ENCODE measurements at regions not wholly inside any gene's neighbourhood (a gene's known extent, or its start where the extent isn't known, plus 50 kb on each side); places are given as distances from the start of the nearest gene placed in this dataset.

GRCh38 chr7:41504214-41504980 is 198.5 kb downstream of the INHBA start:
- no peaks in the 10 kb centered on the region for H3K4me1 ChIP-seq (ENCODE audit: control insufficient read depth, insufficient read depth, low read length)
- no peak overlapping the region for H3K27ac ChIP-seq (ENCODE audit: low read depth, low read length)

GRCh38 chr7:41503438-41503837 is 199.5 kb downstream of the INHBA start:
- Histone ChIP-seq H3K4me3 (ENCODE audit: low read length) (no peak overlapping the region), H3K9ac (ENCODE audit: low read length) (no peak overlapping the region)

More at GRCh38 chr7:41504214-41504980, 198.5 kb downstream of the INHBA start:
- Histone ChIP-seq H3K4me3 (ENCODE audit: low read length) (no peak overlapping the region), H3K9ac (ENCODE audit: low read length) (no peak overlapping the region), H3K36me3 (ENCODE audit: control insufficient read depth, insufficient read depth, low read length) (no peaks in the 10 kb centered on the region), H3K27me3 (ENCODE audit: control insufficient read depth, insufficient read depth, low read length) (no peaks in the 10 kb centered on the region)

GRCh38 chr7:41501466-41501865 is 201.4 kb downstream of the INHBA start:
- no peaks in the 10 kb centered on the region for H3K36me3 ChIP-seq (ENCODE audit: control insufficient read depth, insufficient read depth, low read length)
- no peak overlapping the region for H3K9ac ChIP-seq (ENCODE audit: low read length)
- no peaks in the 10 kb centered on the region for H3K27me3 ChIP-seq (ENCODE audit: control insufficient read depth, insufficient read depth, low read length)
- no peaks in the 10 kb centered on the region for H3K4me1 ChIP-seq (ENCODE audit: control insufficient read depth, insufficient read depth, low read length)
- no peak overlapping the region for H3K27ac ChIP-seq (ENCODE audit: low read depth, low read length)
- no peak overlapping the region for H3K4me3 ChIP-seq (ENCODE audit: low read length)

More at GRCh38 chr7:41503438-41503837, 199.5 kb downstream of the INHBA start:
- H3K27me3 ChIP-seq (ENCODE audit: control insufficient read depth, insufficient read depth, low read length): no peaks in the 10 kb centered on the region
- no peak overlapping the region for H3K27ac ChIP-seq (ENCODE audit: low read depth, low read length)
- no peaks in the 10 kb centered on the region for H3K4me1 ChIP-seq (ENCODE audit: control insufficient read depth, insufficient read depth, low read length)
- no peaks in the 10 kb centered on the region for H3K36me3 ChIP-seq (ENCODE audit: control insufficient read depth, insufficient read depth, low read length)

- H3K27me3 ChIP-seq (ENCODE audit: control insufficient read depth, insufficient read depth, low read length): no peaks in the 10 kb centered on the region
- H3K9ac ChIP-seq (ENCODE audit: low read length): no peak overlapping the region
- no peak overlapping the region for H3K4me3 ChIP-seq (ENCODE audit: low read length)
- no peak overlapping the region for H3K27ac ChIP-seq (ENCODE audit: low read depth, low read length)
- no peaks in the 10 kb centered on the region for H3K36me3 ChIP-seq (ENCODE audit: control insufficient read depth, insufficient read depth, low read length)
- no peaks in the 10 kb centered on the region for H3K4me1 ChIP-seq (ENCODE audit: control insufficient read depth, insufficient read depth, low read length)
These were observed 201.9 kb downstream of the INHBA start for GRCh38 chr7:41501006-41501405.

- Histone ChIP-seq H3K4me3 (ENCODE audit: low read length) (no peak overlapping the region), H3K27ac (ENCODE audit: low read depth, low read length) (no peak overlapping the region), H3K27me3 (ENCODE audit: control insufficient read depth, insufficient read depth, low read length) (no peaks in the 10 kb centered on the region), H3K9ac (ENCODE audit: low read length) (no peak overlapping the region), H3K4me1 (ENCODE audit: control insufficient read depth, insufficient read depth, low read length) (no peaks in the 10 kb centered on the region), H3K36me3 (ENCODE audit: control insufficient read depth, insufficient read depth, low read length) (no peaks in the 10 kb centered on the region)
These were observed 210.3 kb downstream of the INHBA start for GRCh38 chr7:41492603-41493002.

GRCh38 chr7:41491883-41492471 is 210.9 kb downstream of the INHBA start:
- Histone ChIP-seq H3K9ac (ENCODE audit: low read length) (no peak overlapping the region), H3K36me3 (ENCODE audit: control insufficient read depth, insufficient read depth, low read length) (no peaks in the 10 kb centered on the region), H3K4me1 (ENCODE audit: control insufficient read depth, insufficient read depth, low read length) (no peaks in the 10 kb centered on the region), H3K27ac (ENCODE audit: low read depth, low read length) (no peak overlapping the region), H3K4me3 (ENCODE audit: low read length) (no peak overlapping the region), H3K27me3 (ENCODE audit: control insufficient read depth, insufficient read depth, low read length) (no peaks in the 10 kb centered on the region)

GRCh38 chr7:41491308-41491707 is 211.6 kb downstream of the INHBA start:
- no peak overlapping the region for H3K4me3 ChIP-seq (ENCODE audit: low read length)
- H3K27me3 ChIP-seq (ENCODE audit: control insufficient read depth, insufficient read depth, low read length): no peaks in the 10 kb centered on the region
- H3K36me3 ChIP-seq (ENCODE audit: control insufficient read depth, insufficient read depth, low read length): no peaks in the 10 kb centered on the region
- no peak overlapping the region for H3K9ac ChIP-seq (ENCODE audit: low read length)
- no peaks in the 10 kb centered on the region for H3K4me1 ChIP-seq (ENCODE audit: control insufficient read depth, insufficient read depth, low read length)
- H3K27ac ChIP-seq (ENCODE audit: low read depth, low read length): no peak overlapping the region

GRCh38 chr7:41489885-41490284 is 213.0 kb downstream of the INHBA start:
- H3K27me3 ChIP-seq (ENCODE audit: control insufficient read depth, insufficient read depth, low read length): no peaks in the 10 kb centered on the region

GRCh38 chr7:41487229-41487940 is 215.5 kb downstream of the INHBA start:
- no peak overlapping the region for H3K27ac ChIP-seq (ENCODE audit: low read depth, low read length)
- H3K9ac ChIP-seq (ENCODE audit: low read length): no peak overlapping the region
- no peaks in the 10 kb centered on the region for H3K4me1 ChIP-seq (ENCODE audit: control insufficient read depth, insufficient read depth, low read length)
- H3K27me3 ChIP-seq (ENCODE audit: control insufficient read depth, insufficient read depth, low read length): no peaks in the 10 kb centered on the region
- H3K36me3 ChIP-seq (ENCODE audit: control insufficient read depth, insufficient read depth, low read length): no peaks in the 10 kb centered on the region
- H3K4me3 ChIP-seq (ENCODE audit: low read length): no peak overlapping the region

More at GRCh38 chr7:41489885-41490284, 213.0 kb downstream of the INHBA start:
- H3K4me3 ChIP-seq (ENCODE audit: low read length): no peak overlapping the region
- no peak overlapping the region for H3K9ac ChIP-seq (ENCODE audit: low read length)
- no peaks in the 10 kb centered on the region for H3K4me1 ChIP-seq (ENCODE audit: control insufficient read depth, insufficient read depth, low read length)
- no peak overlapping the region for H3K27ac ChIP-seq (ENCODE audit: low read depth, low read length)
- no peaks in the 10 kb centered on the region for H3K36me3 ChIP-seq (ENCODE audit: control insufficient read depth, insufficient read depth, low read length)

GRCh38 chr7:41481353-41481752 is 221.5 kb downstream of the INHBA start:
- H3K27ac ChIP-seq (ENCODE audit: low read depth, low read length): no peak overlapping the region
- no peaks in the 10 kb centered on the region for H3K4me1 ChIP-seq (ENCODE audit: control insufficient read depth, insufficient read depth, low read length)
- H3K27me3 ChIP-seq (ENCODE audit: control insufficient read depth, insufficient read depth, low read length): no peaks in the 10 kb centered on the region
- no peak overlapping the region for H3K4me3 ChIP-seq (ENCODE audit: low read length)
- no peaks in the 10 kb centered on the region for H3K36me3 ChIP-seq (ENCODE audit: control insufficient read depth, insufficient read depth, low read length)
- H3K9ac ChIP-seq (ENCODE audit: low read length): no peak overlapping the region

GRCh38 chr7:41478187-41478586 is 224.7 kb downstream of the INHBA start:
- H3K36me3 ChIP-seq (ENCODE audit: control insufficient read depth, insufficient read depth, low read length): no peaks in the 10 kb centered on the region
- H3K4me1 ChIP-seq (ENCODE audit: control insufficient read depth, insufficient read depth, low read length): no peaks in the 10 kb centered on the region
- no peak overlapping the region for H3K27ac ChIP-seq (ENCODE audit: low read depth, low read length)
- no peak overlapping the region for H3K4me3 ChIP-seq (ENCODE audit: low read length)
- H3K9ac ChIP-seq (ENCODE audit: low read length): no peak overlapping the region
- no peaks in the 10 kb centered on the region for H3K27me3 ChIP-seq (ENCODE audit: control insufficient read depth, insufficient read depth, low read length)

- Histone ChIP-seq H3K36me3 (ENCODE audit: control insufficient read depth, insufficient read depth, low read length) (no peaks in the 10 kb centered on the region), H3K27me3 (ENCODE audit: control insufficient read depth, insufficient read depth, low read length) (no peaks in the 10 kb centered on the region), H3K27ac (ENCODE audit: low read depth, low read length) (no peak overlapping the region), H3K4me3 (ENCODE audit: low read length) (no peak overlapping the region), H3K9ac (ENCODE audit: low read length) (no peak overlapping the region), H3K4me1 (ENCODE audit: control insufficient read depth, insufficient read depth, low read length) (no peaks in the 10 kb centered on the region)
These were observed 226.5 kb downstream of the INHBA start for GRCh38 chr7:41476460-41476803.

Data from rectal smooth muscle tissue (tissue), 1 donor.